Activated T-helper 9 cell treated with anti-CD3 and anti-CD28 coated beads, Interleukin-2, amount 50 U/mL, for 16 hours (primary cell): ENCODE measurements at regions not wholly inside any gene's neighbourhood (a gene's known extent, or its start where the extent isn't known, plus 50 kb on each side); places are given as distances from the start of the nearest gene placed in this dataset.
"Not testable (repeated sequence)": the region's sequence is repeated elsewhere in the genome, so short reads cannot be mapped to it uniquely, and the experiment has no call there.

ENCODE experiments used
- DNase-seq: peaks from one replicate; pipeline ENCODE4 v3.0.0-alpha.2; 2020; ENCODE audit warnings: low read depth

- no peak for DNase-seq
These were observed 532.1 kb upstream of the B3GAT1 start for GRCh38 chr11:134944131-134944530.

- no peak for DNase-seq
These were observed 531.5 kb upstream of the B3GAT1 start for GRCh38 chr11:134943544-134943943.

GRCh38 chr11:134942681-134943080 lies 530.6 kb upstream of the B3GAT1 start:
- DNase-seq, result no peak

- DNase-seq, result not testable (repeated sequence)
These were observed 530.0 kb upstream of the B3GAT1 start for GRCh38 chr11:134941936-134942600.

- no peak for DNase-seq
These were observed 529.3 kb upstream of the B3GAT1 start for GRCh38 chr11:134941326-134941725.

- DNase-seq, result no peak
These were observed 528.5 kb upstream of the B3GAT1 start for GRCh38 chr11:134940441-134941126.

GRCh38 chr11:134939905-134940304 lies 527.9 kb upstream of the B3GAT1 start:
- no peak for DNase-seq

- no peak for DNase-seq
These were observed 527.0 kb upstream of the B3GAT1 start for GRCh38 chr11:134939031-134939430.

GRCh38 chr11:134938212-134938611 lies 526.2 kb upstream of the B3GAT1 start:
- DNase-seq, result no peak

- DNase-seq, result not testable (repeated sequence)
These were observed 525.2 kb upstream of the B3GAT1 start for GRCh38 chr11:134937193-134937592.

- DNase-seq, result no peak
These were observed 520.7 kb upstream of the B3GAT1 start for GRCh38 chr11:134932761-134933160.

- DNase-seq, result no peak
These were observed 513.4 kb upstream of the B3GAT1 start for GRCh38 chr11:134925432-134925831.

- DNase-seq, result no peak
These were observed 511.4 kb upstream of the B3GAT1 start for GRCh38 chr11:134923441-134923840.

- no peak for DNase-seq
These were observed 509.9 kb upstream of the B3GAT1 start for GRCh38 chr11:134921938-134922337.

GRCh38 chr11:134920851-134921608 lies 509.0 kb upstream of the B3GAT1 start:
- no peak for DNase-seq

GRCh38 chr11:134916421-134917213 lies 504.6 kb upstream of the B3GAT1 start:
- no peak for DNase-seq

GRCh38 chr11:134915881-134916280 lies 503.8 kb upstream of the B3GAT1 start:
- no peak for DNase-seq

- no peak for DNase-seq
These were observed 503.2 kb upstream of the B3GAT1 start for GRCh38 chr11:134915212-134915611.

- DNase-seq, result no peak
These were observed 502.1 kb upstream of the B3GAT1 start for GRCh38 chr11:134913999-134914590.

- DNase-seq, result no peak
These were observed 501.3 kb upstream of the B3GAT1 start for GRCh38 chr11:134913391-134913790.

- DNase-seq, result no peak
These were observed 499.6 kb upstream of the B3GAT1 start for GRCh38 chr11:134911514-134912180.
